IMR-90 (cell line): ENCODE measurements at regions not wholly inside any gene's neighbourhood (a gene's known extent, or its start where the extent isn't known, plus 50 kb on each side); places are given as distances from the start of the nearest gene placed in this dataset.

Source experiments
- BHLHE40 ChIP-seq: fragments of 150-350 bp; IDR thresholded peaks from 2 replicates; pipeline ENCODE4 v1.6.1; 2016; ENCODE audit warnings: mild to moderate bottlenecking, low read depth, low read length
- CEBPB ChIP-seq: IDR thresholded peaks from 2 replicates; pipeline ENCODE4 v1.6.1; 2012; ENCODE audit warnings: low read depth, low read length, improper control_type of control experiment
- CHD1 ChIP-seq: IDR thresholded peaks from 2 replicates; pipeline ENCODE4 v1.6.1; 2012; ENCODE audit warnings: low read depth, low read length, improper control_type of control experiment
- CTCF ChIP-seq: conservative IDR thresholded peaks from 2 replicates; pipeline ENCODE4 v1.5.1; 2012; ENCODE audit warnings: mild to moderate bottlenecking, low read depth, low read length, improper control_type of control experiment
- FOS ChIP-seq: fragments of 150-350 bp; IDR thresholded peaks from 2 replicates; pipeline ENCODE4 v1.6.1; 2016; ENCODE audit warnings: low read depth, low read length
- NFE2L2 ChIP-seq: fragments of 150-350 bp; IDR thresholded peaks from 2 replicates; pipeline ENCODE4 v1.6.1; 2016; ENCODE audit warnings: low read depth, mild to moderate bottlenecking, low read length
- POLR2A ChIP-seq: IDR thresholded peaks from 2 replicates; pipeline ENCODE4 v1.6.1; 2012; ENCODE audit warnings: mild to moderate bottlenecking, low read depth, low read length
- RCOR1 ChIP-seq: IDR thresholded peaks from 2 replicates; pipeline ENCODE4 v1.6.1; 2012; ENCODE audit warnings: mild to moderate bottlenecking, low read length, improper control_type of control experiment; ENCODE audit not compliant: insufficient replicate concordance
- RFX5 ChIP-seq: IDR thresholded peaks from 2 replicates; pipeline ENCODE4 v1.8.0; 2012; ENCODE audit warnings: low read depth, mild to moderate bottlenecking, low read length, moderate library complexity
- SMC3 ChIP-seq: fragments of 150-350 bp; IDR thresholded peaks from 2 replicates; pipeline ENCODE4 v1.6.1; 2016; ENCODE audit warnings: low read depth, mild to moderate bottlenecking, antibody characterized with exemption, low read length, moderate library complexity
- TF ChIP-seq, protein P1 (sequence below): fragments of 150-350 bp; IDR thresholded peaks from 2 replicates; pipeline ENCODE4 v1.6.1; 2016; ENCODE audit warnings: low read depth, mild to moderate bottlenecking, low read length, moderate library complexity, borderline replicate concordance

- TF ChIP-seq POLR2A (no peak), CTCF (no peak), SMC3 (no peak), NFE2L2 (no peak), BHLHE40 (no peak), RCOR1 (no peak), CHD1 (no peak), FOS (no peak), RFX5 (no peak), CEBPB (no peak)
- TF ChIP-seq, protein P1, sequence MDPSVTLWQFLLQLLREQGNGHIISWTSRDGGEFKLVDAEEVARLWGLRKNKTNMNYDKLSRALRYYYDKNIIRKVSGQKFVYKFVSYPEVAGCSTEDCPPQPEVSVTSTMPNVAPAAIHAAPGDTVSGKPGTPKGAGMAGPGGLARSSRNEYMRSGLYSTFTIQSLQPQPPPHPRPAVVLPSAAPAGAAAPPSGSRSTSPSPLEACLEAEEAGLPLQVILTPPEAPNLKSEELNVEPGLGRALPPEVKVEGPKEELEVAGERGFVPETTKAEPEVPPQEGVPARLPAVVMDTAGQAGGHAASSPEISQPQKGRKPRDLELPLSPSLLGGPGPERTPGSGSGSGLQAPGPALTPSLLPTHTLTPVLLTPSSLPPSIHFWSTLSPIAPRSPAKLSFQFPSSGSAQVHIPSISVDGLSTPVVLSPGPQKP: no peak
Observed at GRCh38 chr10:28959850-28960501, 282.7 kb downstream of the BAMBI start.
